Stimulated activated CD4-positive, alpha-beta T cell treated with anti-CD3 and anti-CD28 coated beads, Interleukin-1b, Interleukin-23, amount 100 ng/mL, for 4 hours (primary cell): ENCODE measurements at regions not wholly inside any gene's neighbourhood (a gene's known extent, or its start where the extent isn't known, plus 50 kb on each side); places are given as distances from the start of the nearest gene placed in this dataset.
"Not testable (repeated sequence)": the region's sequence is repeated elsewhere in the genome, so short reads cannot be mapped to it uniquely, and the experiment has no call there.

Source experiments
- DNase-seq, 2 donors: peaks; one replicate each; pipeline ENCODE4 v3.0.0-alpha.2; 2020; ENCODE audit warnings: low read depth in 2 of 2

DNA sequence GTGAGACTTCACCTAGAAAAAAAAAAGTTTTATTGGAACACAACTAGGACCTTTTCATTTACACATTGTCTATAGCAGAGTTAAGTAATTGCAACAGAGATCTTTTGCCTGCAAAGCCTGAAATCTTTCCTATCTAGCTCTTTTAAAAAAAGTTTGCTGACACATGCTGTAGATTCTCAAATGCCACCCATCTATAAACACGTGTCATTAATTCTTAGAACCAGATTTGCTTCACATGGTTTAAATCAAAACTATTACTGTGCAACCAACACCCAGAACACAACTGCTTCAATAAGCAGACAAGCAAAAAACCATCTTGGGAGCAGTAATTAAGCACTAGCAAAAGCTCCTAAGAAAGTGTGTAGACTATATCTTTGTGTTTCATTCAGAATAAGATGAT, 55.0 kb downstream of the OXSM start:
- no peak for DNase-seq

DNA sequence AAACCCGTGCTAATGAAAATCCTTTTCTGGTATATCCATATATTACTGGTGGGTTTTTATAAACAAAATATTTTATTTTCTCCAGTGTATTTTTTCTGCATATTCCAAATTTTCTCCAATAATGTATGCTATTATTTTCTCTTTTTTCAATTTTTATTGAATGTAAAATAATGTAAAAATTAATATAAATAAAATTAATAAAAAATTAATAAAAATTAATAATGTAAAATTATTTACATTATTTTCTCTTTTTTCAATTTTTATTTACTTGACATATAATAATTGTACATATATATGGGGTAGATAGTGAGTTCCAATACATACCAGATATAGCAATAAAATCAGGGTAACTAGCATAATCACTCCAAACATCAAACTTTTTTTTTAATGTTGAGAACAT, 56.4 kb downstream of the OXSM start:
- DNase-seq = no peak

DNA sequence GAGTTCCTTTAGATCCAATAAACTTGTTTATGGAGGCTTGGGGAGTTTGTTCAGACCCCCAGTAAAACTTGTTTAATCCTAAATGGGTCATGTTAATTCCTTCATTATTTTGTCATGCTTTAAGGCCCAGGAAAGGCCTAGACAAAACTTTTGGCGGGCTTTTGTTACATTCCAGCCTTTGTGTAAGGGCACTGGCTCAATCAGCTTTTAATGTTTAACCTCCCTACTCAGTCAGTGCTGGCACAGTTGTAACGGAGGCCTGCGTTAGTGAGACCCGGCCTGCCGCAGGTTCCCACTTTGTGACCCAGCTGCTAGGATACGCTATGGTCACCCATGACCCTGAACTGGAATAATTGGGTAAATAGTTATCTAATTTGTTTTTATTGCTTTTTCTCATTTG, 59.2 kb downstream of the OXSM start:
- no peak for DNase-seq

DNA sequence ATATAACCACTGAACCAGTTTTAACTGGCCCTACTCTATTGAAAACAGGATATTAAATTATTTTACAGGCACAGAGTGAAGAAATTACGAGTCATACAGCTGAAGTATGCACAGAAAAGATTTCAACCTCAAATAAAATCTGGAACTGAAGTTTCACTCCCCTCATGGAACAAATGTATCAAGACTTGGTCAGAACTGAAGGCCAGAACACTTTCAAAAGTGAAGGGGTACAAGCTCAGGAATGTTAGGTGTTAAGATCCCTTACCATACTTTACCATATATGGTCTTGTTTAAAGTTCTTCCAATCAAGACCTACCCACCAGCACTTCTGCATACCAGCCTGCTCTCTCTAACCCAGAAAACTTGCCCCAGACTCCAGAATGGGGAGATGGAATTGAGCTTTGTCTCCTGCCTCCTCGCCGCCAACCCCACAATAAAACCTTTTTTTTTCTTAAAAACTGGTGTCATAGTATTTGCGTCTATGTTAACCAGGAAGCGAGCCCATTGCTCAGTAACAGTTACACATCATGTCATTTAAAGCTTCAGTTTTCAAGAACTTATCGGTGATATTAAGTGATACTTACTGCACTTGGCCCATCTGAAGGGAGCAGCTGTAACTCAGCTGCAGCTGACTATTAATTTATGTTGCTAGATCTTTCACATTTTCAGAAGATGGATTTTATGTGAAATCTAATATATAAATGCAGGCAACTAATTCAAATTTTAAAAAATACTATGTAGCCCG, 59.9 kb downstream of the OXSM start:
- no peak for DNase-seq

DNA sequence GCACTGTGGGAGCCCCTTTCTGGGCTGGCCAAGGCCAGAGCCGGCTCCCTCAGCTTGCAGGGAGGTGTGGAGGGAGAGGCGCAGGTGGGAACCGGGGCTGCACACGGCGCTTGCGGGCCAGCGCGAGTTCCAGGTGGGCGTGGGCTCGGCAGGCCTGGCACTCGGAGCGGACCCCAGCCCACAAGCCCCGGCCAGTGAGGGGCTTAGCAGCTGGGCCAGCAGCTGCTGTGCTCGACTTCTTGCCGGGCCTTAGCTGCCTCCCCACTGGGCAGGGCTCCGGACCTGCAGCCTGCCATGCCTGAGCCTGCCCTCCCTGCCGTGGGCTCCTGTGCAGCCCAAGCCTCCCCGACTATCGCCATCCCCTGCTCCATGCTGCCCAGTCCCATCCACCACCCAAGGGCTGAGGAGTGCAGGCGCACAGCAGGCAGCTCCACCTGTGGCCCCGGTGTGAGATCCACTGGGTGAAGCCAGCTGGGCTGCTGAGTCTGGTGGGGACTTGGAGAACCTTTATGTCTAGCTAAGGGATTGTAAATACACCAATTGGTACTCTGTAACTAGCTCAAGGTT, 61.9 kb downstream of the OXSM start:
- not testable (repeated sequence) for DNase-seq

DNA sequence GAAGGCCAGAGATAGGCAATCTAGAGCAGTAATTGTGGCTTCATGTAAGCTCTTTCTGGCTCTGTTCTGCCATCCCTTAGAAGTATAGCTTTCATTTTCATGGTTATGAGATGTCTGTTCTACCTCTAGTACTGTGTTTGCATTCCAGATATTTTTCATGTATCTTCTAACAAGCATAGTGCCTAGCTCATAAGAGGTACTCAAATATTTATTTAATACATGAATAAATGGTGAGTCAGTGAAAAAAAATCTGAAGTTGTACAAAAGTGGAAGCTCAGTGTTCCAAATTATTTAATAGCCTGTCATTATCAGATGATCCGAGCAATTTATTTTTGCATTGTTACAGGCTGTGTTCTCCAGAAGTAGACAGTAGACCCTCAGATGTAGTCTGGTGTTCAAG, 64.3 kb downstream of the OXSM start:
- DNase-seq = no peak

DNA sequence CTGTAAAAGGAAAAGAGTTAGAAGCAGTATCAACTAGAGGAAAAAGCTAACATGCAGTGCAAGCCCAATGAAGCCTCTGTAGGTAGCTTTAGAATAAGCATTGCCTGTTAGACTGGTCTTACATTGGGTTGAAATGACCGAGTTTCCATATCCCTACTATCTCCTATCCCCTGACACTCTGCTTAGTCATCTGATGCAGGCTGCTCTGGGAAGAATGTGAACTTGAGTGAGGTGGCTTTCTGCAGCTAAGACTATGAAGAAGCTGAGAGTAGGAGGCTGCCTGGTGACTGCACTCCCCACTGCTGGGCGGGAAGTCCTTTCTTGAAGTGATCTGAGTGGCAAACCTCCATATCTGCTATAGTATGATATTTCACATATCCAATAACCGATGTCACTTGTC, 64.7 kb downstream of the OXSM start:
- DNase-seq = no peak

DNA sequence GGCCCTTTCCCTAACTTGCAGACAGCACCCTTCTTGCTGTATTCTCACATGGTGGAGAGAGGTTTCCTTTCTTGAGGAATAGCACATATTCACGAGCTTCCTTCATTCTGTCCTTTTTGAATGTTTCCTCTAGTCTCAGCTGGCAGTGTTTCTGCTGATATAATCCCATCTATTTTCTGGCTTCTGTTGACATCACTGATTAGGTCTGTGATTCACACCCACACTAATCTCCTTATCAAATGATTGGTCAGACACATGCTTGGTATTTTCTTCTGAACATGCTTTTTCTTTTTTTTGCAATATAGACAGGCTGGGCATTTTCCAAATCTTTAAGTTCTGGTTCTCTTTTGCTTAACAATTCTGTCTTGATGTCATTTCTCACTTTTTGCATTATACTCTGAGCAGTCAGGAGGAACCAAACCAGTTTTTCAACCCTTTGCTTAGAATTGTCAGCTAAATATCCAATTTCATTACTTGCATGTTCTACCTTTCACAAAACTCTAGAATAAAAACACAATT, 65.4 kb downstream of the OXSM start:
- no peak for DNase-seq

DNA sequence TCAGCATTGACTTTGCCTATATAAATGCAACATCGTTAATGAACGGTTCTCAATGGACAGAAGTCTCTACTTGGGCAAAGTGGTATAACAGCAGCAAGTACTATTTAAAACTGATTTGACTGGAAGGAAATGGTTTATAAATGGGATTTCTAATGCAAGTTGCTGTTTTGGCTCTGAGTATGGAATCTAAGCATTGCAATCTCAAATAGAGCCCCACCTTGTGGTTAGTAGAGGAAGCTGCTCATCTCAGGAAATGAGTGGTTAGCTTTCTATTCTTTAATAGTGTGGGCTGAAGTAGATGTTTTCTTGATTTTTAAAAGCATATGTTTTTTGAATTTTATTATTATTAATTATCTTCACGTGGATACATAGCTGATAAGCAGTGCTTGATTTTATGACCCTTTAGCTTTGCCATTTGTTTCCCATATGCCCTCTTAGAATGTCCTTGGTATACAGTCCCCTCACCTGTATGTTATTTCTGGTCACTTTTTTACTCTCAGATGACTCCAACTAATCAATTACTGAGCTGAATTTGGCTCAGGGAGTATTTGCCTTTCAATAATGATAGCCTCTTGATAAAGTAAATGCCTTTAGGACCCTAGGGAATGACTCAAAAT, 67.1 kb downstream of the OXSM start:
- DNase-seq = peak in 1 of 2 donors; percentile 2

DNA sequence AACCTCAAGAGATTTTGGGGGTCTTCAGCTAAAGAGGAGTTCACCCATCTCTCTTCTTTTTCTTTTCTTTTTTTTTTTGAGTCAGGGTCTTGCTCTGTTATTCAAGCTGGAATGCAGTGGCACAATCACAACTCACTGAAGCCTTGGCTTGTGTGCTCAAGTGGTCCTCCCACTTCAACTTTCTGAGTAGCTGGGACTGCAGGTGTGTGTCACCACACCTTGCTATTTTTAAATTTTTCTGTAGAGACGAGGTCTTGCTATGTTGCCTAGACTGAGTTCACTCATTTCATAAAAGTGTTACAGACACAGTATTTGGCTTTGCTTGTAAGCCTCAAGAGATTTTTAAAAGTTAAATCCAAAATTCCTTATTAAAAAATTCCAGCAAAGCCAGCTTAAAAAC, 71.7 kb downstream of the OXSM start:
- no peak for DNase-seq

DNA sequence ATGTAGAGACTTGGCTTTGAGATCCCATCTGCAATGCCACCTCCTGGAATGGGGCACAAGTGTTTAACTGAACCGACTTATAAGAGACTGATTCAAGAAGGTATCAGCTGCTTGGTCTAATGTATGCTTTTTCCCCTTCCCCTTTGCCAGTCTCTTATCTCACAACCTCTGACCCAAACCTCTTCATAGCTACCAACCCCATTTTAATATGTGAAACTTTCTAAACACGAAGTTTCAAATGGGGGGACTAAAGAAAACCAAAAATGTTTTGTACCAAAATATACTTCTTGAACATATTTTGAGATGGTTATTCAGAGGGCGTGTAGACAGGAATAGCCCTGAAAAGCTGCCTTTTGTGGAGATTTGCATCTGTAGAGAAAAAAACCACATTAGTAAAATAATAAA, 73.1 kb downstream of the OXSM start:
- no peak for DNase-seq

DNA sequence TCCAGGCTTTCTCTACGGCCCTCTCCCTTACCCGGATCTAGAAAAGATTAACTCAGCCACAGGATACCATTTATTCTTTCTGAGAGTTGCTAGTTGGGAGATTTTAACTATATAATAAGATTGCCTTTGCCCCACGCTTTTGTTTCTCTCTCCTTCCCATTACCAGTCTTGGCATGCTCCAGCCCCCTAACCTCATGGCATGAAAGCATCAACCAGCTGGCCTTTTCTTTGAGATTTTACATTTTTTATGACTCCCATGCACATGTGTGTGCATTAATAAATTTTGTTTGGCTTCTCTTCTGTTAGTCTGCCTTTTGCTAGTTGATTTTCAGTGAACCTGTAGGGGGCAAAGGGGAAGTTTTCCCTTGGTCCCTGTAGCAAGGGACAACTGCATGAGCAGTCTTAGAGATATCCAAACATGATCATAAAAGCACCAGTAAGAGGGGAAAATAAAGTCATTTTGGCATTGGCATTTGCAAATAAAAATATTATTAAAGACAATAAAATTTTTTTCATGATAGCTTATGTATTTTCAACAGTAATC, 73.6 kb downstream of the OXSM start:
- DNase-seq = no peak

DNA sequence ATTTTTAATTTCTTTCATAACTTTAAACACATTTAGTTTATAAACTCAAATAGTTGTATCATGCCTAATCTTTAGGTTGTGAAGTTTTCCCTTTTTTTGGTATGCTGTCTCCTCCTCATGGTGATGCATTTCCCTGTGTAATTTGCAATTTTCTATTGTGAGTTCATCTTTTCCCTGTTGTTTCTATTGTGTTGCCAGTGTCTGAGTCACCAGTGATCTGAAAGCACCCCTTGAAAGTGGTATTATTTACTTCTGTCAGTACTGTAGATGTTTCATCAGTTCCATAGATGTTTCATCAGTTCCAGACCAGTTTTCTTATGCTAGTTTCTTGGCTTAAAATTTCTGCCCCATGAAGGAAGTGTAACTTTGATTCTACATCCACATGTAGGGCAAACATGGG, 80.6 kb downstream of the OXSM start:
- DNase-seq = no peak

DNA sequence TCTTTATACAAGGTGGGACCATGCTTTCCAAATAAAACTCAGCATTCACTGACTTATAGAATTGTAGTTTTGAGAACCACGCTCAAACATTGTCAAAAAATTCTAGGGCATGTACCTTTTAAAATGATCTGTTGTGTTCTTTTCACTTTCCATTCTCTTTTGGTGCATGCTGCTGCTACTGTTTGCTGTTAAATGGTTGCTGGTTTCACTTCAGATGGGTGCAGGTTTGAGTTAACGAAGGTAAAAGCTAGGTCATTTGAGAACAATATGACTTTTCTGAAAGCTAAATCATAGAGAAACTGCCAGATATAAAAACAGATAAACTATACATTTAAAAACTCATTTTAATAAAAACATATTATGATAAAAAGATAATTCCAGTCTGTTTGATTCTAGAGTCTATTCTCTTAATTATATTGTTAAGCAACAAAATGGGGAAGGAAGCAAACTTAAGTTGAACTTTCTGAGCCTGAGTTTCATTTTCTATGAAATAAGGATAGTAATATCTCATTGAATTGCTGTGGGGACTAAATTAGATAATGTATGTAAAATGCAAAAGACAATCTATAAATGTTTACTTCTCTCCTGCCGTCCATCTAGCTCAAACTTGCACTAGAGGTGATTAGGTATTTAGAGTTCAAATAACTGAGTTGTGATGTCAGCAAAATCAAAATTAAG, 82.4 kb downstream of the OXSM start:
- no peak for DNase-seq

DNA sequence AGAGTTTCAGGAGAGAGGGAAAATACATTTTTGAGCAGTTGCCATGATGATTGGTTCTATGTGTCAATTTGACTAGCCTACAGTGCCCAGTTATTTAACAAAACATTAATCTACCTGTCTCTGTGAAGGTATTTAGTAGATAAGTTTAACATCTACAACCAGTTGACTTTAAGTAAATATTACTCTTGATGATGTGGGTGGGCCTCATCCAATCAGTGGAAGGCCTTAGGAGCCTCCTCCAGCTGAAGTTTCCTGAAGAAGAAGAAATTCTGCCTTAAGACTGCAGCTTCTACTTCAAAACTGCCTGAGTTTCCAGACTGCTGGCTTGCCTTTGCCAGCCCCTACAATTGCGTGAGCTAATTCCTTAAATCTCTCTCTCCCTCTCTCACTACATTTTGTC, 93.6 kb downstream of the OXSM start:
- no peak for DNase-seq

DNA sequence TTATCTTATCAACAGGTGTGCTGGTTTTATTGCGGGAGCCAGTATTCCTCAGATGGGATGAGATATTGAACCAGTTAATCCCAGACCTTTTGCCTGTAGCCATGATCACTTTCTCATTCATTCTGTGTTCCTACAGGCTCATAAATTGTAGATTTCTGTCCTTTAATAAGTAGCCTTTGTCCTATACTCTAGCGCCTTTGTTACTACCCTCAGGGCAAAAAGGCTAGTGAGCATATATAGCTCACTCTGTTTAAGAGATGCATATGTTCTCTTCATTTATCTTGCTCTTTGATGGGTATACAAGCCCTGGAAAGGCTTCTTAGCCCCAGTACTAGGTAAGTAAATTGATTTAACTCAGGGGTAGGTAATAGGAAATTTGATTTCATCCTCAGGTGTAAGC, 95.1 kb downstream of the OXSM start:
- DNase-seq = no peak

DNA sequence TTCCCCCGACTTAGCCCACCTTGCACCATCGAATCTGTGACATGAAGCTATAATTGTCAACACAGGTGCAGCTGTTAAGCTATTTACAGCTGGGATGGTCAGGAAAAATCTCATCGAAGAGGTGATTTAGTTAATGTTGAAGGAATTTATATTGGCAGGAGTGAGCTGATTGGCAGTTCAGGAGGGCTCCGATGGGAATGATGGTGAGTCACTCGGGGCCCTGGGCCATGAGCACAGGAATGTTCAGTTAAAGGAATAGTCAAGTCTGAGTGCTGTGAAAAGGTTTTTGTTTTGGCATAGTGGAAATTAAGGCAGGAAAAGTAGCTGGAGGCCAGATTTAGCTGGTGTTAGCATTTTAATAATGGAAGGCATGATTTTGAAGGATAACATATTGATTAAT, 95.7 kb downstream of the OXSM start:
- no peak for DNase-seq

DNA sequence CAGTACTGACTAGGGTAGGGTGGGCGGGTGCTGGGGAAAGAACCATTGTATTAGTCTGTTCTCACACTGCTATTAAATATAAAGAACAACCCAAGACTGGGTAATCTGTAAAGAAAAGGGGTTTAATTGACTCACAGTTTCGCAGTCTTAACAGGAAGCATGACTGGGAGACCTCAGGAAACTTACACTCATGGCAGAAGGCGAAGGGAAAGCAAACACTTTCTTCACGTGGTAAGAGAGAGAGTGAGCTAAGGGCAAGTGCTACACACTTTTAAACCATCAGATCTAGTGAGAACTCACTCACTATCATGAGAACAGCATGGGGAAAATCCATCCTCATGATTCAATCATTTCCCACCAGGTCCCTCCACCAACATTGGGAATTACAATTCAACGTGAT, 98.0 kb downstream of the OXSM start:
- no peak for DNase-seq

DNA sequence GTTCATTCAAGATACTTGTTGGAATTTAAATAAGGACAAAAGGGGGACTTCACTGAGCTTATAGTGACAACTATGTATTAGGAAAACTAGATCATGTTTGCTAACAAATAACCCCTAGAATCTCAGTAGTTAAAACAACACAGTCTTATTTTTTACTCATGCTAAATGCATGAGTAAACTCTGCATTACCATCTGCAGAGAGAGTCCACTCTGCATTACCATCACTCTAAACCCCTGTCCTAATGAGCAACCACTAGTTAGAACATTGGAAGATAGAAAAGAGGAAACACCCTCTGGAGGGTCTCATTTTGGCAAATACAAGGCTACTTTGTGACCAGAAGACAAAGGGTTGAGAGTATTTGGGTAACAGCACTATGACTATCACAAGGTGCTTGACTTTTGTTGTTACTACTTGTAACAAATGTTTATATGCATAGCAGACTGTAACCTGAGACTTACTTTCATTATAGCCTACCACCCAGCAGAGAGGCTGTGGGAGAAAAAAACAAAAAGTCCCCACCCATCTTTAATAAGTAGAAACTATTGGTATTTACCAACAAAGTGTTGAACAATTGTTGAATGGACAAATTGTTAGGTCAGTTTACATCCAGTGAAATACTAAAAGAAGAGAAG, 99.1 kb downstream of the OXSM start:
- no peak for DNase-seq

DNA sequence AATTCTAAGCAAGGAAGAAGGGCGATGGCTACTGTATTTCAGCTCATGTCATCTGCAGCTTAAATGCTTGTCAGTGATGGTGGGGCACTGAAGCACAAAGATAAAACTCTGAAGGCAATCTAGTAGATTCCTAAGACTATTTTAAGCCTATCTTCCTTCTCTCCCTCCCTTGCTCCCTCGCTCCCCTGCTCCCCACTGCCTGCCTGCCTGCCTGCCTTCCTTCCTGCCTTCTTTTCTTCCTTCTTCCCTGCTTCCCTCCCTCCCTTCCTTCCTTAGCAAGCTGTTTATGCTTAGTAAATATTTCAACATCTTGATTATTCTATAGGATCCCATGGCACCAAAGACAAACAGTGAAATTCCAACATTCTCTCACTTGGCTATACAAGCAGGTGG, 99.6 kb downstream of the OXSM start:
- no peak for DNase-seq

DNA sequence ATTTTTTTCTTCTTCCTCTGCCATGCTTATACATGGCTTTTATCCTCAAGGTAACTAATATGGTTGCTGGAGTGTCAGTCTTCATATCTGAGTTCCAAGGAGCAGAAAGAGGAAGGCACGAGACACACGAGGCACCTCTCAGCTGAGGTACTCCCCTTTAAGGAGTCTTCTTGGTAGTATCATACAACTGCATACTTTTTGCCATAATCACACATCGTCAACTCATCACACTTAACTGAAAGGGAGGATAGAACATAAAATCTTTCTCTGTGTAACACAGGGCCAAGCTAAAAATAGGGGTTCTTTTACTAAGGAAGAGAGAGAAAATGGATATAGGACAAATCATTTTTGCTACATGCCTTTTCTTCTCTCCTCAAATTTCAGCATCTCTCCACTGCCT, 104.2 kb downstream of the OXSM start:
- no peak for DNase-seq

DNA sequence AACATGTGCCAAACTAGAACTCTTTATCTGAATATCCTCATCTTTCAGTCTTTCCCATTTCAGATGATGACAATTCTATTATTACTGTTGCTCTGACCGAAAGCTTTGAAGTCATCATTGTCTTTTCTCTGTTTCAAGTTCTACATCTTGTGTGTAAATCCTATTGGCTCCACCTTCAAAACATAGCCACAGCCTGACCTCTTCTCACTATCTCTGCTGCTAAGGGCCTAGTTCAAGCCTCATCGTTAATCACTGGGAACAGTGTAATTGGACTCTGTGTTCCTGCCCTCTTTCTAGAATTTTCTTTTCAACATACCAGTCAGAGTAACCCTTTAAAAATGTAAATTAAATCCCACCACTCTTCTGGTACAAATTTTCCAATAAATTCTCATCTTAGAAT, 105.1 kb downstream of the OXSM start:
- no peak for DNase-seq
